ENCODE measurements at regions not wholly inside any gene's neighbourhood (a gene's known extent, or its start where the extent isn't known, plus 50 kb on each side); places are given as distances from the start of the nearest gene placed in this dataset.
A peak's percentile ranks its signal among the peaks of the same experiment; 100 is the strongest.

DNA sequence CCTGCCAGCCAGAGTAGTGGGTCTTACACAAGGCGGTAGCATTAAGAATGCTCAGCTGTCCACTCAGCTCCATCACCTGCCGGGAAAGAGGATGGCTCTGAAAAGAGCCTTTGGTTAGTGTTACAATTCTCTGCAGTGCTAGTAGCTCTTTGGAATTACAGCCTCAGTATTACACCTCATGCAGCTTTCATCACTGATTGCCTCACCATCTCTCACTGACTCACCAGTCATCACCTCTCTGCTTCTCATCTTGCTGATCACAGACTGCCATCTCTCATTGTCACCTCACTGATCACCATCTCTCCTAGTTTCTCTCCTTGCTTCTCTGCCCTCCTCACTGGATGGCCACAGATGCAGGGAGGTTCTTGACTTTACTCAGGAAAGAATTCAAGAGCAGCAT, 573.5 kb upstream of the SETBP1 start:
- DNase-seq (ENCODE audit: low read depth in 3 of 3, low spot score in 2 of 3) = no peak

DNA sequence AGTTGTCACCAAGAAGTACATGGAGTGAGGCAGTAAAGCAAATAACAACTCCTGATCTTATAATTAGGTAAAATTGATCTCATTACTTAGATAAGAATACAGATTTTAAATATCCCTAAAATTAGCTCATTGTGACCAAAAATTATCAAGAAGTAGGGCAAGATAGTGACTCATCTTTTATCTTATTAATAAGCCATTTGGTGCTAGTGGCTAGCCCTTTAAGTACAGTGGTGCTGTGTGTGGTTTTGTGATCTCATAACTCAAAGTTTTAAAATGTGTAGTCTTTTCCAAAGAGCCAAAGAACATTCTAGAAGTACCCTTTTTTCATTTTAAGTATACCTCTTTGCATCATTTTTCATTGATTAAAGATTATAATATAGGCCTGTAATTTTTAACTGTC, 569.4 kb upstream of the SETBP1 start:
- no peak for DNase-seq (ENCODE audit: low read depth in 3 of 3, low spot score in 2 of 3)

DNA sequence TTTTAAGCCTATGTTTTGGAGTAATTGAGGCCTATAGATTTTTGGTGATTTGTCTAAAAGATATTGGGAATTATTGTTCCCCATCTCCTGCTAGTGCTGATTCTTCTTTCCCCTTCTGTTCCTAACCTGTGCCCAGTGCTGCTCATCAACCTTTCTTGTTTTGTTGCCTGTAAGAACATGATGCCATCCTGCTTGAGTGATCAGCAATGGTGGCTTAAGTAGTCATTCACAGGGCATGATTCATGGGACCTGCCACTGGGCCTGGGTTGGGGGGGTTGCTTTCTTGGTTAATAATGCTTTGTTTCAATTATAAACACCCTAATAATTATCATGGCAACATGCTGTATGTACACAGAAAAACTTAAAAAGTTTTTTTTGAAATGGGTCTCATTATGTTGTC, 562.9 kb upstream of the SETBP1 start:
- DNase-seq (ENCODE audit: low read depth in 3 of 3, low spot score in 2 of 3) = no peak

DNA sequence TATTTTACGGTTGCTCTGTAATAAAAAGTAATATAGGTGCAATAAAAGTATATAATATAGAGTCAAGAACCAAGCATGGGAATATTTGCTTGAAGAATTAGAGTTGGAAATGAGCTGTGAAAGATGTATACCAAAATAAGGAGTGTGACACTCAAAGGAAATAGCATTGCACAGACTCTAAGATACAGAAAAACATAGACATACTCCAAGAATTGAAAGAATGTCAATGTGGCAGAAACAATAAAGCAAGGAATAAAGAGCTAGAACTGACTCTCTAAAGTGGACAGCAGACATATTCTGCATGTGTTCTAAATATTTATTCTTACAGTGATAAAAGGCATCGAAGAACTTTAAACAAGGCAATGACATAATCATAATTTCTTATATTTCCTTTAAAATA, 561.1 kb upstream of the SETBP1 start:
- DNase-seq (ENCODE audit: low read depth in 3 of 3, low spot score in 2 of 3) = no peak

DNA sequence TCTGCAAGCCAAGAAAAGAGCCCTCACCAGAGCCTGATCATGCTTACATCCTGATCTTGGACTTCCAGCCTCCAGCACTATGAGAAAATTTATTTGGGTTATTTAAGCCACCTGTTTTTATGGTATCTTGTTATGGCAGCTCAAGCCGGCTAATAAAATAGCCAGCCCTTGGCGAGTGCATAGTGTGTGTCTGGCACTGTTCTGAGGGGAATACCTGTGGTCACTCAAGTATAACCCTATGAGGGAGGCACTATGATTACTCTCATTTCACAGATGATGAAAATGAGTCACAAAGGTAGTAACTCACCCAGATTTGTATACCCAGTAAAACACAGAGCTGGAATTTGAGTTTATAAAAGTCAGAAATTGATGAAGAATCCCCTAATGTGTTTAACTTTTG, 556.9 kb upstream of the SETBP1 start:
- no peak for DNase-seq (ENCODE audit: low read depth in 3 of 3, low spot score in 2 of 3)

DNA sequence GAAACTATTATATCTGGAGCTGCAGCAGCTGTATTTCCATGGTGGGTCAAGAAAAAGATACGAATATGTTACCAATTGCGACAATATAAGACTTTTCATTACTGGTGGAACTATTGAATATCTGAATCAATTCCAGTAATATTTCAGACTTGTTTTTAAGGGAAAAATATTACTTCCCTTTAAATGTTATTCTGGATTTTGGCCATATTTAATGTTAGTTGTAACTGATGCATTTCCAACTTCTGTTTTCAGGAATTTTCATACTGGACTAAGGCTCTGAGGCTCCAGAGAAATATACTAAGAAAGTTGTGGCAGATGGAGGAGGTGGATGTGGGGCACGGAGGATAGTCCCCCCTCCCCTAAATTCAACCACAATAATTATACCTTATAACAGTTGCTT, 555.2 kb upstream of the SETBP1 start:
- no peak for DNase-seq (ENCODE audit: low read depth in 3 of 3, low spot score in 2 of 3)

DNA sequence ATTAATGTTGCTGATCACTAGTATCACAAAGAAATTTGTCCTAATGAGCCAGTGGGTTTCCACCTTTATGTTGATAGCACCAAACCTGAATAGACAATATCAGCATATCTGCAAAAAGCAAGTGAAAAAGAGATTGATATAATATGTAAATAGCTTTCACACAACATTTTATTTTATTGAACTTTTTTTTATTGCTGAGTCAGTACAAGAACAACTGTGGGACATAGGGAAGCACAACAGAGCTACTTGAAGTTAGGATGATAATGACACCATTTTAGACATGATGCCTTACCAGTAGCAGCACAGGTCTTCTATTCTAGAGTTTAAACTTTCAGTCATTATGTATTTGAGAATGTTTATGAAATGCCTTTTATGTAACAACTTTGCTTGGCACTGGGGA, 554.1 kb upstream of the SETBP1 start:
- DNase-seq (ENCODE audit: low read depth in 3 of 3, low spot score in 2 of 3) = no peak

DNA sequence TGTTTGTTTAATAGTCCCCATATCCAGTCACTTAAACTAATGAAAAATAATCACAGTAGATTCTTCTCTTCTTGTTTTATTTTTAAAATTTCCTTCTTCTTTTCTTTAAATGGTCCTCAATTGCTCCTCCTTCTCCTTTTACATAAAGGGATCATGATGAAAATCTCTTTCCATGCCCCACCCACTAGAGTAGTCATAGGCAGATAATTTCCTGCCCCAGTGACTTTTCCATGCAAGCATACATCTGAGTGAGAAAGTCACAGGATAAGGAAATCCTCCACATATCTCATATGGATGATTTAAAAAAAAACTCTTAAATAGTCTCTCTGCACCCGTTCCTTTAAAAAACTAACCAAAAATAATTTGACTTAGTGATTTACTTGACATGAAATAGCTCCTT, 552.3 kb upstream of the SETBP1 start:
- no peak for DNase-seq (ENCODE audit: low read depth in 3 of 3, low spot score in 2 of 3)

DNA sequence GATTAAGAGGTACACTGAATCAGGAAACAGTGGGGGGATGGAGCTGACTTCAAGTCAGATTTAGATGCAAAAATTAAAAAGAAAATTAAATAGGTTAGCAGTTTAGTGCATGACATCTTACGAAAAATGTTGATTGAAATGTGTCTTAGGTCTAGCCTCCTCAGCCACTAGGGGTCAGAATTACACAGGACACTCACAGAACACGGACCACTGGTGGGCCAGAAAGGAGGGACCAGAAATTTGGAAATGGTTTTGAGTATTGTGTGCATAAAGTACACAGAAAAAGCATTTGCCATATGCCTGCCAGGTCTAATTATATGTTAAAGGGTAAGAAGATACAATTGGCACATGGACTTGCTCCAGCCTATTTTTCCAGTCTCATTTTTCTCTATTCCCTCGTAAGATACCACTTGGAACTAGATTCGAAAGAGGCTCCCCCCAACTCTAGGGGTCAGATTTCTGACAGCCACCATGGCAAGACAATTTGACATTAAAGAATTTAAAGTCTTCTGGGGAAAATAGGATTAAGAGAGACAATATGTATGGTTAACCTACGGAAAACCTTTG, 550.2 kb upstream of the SETBP1 start:
- DNase-seq (ENCODE audit: low read depth in 3 of 3, low spot score in 2 of 3) = peak in 2 of 3 donors; percentile 12 to 23

DNA sequence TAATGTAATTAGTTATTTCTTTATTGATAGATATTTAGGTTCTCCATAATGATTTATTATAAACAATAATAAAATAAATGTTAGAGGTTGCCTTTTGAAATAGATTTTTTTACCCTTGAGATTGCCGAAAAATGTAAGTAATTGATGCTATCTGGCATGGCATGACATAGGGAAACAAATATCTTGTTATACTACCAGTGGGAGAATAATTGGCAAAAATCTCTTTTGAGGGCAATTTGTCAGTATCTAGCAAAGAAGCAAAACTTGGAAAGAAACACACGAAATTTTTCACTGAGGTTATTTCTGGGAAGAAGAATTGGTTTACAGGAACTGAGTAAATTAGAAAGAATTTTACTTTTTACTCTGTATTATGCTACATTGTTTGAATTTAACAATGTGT, 547.2 kb upstream of the SETBP1 start:
- no peak for DNase-seq (ENCODE audit: low read depth in 3 of 3, low spot score in 2 of 3)

DNA sequence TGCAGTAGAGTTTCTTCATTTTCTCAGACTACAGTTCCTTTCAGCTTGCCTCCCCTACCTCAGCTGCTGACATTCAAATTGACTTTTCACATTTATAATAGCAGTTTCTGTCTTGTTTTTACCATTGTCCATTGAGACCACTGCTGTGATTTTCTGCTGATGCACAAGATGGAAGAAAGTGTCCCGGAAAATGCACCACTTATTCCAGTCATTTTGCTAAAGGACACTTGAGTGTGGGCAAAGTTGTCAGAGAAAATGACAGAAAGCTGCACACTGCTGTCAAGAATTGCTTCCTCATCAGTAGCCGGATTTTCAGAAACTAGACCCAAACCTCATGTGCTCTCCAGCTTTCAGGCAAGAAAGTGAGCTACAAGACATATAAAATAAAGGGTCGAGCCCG, 546.2 kb upstream of the SETBP1 start:
- no peak for DNase-seq (ENCODE audit: low read depth in 3 of 3, low spot score in 2 of 3)

DNA sequence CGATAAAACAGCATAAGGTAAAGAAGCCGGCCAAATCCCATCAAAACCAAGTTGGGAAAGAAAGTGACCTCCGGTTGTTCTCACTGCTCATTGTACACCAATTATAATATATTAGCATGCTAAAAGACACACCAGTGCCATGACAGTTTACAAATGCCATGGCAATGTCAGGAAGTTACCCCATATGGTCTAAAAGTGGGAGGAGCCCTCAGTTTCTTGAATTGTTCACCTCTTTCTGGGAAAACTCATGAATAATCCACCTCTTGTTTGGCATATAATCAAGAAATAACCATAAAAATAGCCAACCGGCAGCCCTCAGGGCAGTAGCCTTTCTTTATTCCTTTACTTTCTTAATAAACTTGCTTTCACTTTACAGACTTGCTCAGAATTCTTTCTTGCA, 544.9 kb upstream of the SETBP1 start:
- no peak for DNase-seq (ENCODE audit: low read depth in 3 of 3, low spot score in 2 of 3)

DNA sequence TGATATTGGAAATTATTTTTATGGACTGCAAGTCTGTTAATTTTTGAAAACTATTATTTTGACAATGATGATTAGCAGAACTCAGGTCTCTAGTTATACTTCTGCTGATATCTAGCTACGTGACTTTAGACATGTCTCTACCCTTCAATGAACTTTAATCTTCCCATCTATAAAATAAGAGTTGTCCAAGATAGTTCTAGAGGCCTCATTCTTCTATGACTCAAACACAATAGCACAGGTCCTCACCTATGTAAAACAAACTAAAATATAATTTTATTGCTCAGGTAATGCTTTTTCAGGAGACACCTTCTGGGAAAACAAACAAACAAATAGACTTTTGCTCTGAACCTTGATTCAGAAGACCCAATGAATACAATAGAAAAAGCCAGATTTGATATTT, 544.4 kb upstream of the SETBP1 start:
- no peak for DNase-seq (ENCODE audit: low read depth in 3 of 3, low spot score in 2 of 3)

DNA sequence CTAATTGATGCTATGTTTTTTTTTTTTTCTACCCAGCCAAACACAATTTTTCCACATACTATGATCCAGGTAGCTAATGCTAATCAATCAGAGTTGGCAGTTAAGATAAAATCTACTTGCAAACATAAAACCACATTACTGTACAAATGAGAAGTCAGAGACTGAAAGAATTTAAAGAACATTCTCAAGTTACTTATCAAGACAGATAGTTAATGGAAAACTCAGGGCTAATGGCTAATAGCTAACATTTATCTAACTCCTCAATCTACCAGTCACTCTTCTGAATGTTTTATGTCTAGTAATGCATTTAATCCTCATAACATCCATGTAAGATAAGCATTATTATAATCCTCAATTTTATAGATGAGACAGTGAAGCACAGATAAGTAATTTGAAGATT, 537.6 kb upstream of the SETBP1 start:
- DNase-seq (ENCODE audit: low read depth in 3 of 3, low spot score in 2 of 3) = no peak

DNA sequence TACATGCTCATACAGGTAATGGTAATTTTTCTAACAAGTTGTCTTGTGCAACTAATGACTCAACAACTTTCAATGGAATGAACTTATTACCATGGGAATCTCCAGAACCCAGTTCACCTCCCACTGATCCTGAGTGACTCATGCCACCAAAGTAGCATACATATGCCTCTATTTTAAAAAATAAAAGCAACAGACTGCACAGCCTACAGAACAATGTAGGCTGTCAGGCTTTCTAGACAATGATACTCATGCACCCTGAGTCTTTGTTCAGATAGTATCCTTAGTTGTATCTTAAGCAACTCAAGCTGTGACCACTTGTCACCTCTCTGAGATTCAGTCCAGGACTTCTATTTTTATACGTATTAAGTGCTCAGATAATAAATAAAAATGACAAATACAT, 531.0 kb upstream of the SETBP1 start:
- DNase-seq (ENCODE audit: low read depth in 3 of 3, low spot score in 2 of 3) = no peak

DNA sequence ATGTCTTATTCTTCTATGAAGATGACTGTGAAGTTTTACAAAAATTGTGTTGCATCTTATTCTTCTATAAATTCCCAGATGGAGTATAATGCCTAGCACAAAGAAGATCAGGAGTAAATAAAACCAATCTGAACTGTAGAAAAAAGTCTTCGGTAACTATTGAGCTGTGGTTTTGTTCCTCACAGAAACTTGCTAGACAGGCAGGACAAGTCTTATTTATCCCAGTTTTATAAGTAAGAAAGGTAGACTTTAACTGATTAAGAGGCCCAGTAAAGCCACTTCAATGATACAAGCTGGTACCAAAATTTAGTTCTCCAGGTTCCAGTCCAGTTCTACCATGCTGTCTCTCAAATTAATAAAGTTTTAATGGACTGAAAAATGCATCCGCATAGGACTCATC, 526.7 kb upstream of the SETBP1 start:
- DNase-seq (ENCODE audit: low read depth in 3 of 3, low spot score in 2 of 3) = no peak

DNA sequence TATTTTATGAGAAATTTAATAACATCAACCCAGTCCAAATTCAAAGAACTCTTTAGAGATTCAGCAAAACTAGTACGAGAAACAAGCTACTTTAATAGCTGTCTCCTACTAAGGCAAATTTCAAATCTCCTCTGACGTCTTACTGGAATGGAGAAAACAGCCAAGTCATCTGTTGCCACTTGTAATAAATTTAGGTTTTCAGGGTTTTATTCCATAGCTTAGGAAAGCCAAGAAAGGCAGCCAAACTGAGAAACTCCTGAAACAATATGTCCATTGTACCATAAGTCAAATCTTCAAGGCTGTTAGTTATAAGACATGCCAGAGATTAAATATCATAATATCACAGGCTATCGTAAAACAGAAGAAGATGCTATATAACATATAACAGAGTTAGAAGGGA, 524.6 kb upstream of the SETBP1 start:
- no peak for DNase-seq (ENCODE audit: low read depth in 3 of 3, low spot score in 2 of 3)

DNA sequence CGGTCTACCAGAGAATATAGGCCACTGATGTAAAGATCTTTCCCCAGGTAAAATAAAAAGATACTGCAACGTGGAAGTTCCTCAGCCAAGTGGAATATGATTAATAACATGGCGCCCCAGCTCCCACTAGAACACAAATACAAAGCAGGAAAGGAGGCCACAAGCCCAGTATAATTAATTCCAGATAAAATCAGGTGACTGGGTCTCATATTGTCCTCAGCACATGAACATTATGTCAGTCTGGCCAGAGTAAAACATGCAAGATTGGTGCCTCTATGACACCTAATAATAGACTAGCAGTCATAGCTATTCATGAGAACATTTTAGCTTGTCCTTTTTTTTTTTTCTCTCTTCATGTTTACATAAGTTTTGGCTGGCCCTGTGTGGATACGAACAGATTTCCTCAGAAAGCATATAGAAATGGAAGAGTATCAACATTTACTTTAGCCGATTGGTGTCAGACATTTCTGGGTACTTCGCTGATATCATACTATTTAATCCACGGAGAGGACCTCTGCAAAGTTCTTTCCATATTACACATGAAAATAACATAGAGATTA, 523.8 kb upstream of the SETBP1 start:
- DNase-seq (ENCODE audit: low read depth in 3 of 3, low spot score in 2 of 3) = no peak

DNA sequence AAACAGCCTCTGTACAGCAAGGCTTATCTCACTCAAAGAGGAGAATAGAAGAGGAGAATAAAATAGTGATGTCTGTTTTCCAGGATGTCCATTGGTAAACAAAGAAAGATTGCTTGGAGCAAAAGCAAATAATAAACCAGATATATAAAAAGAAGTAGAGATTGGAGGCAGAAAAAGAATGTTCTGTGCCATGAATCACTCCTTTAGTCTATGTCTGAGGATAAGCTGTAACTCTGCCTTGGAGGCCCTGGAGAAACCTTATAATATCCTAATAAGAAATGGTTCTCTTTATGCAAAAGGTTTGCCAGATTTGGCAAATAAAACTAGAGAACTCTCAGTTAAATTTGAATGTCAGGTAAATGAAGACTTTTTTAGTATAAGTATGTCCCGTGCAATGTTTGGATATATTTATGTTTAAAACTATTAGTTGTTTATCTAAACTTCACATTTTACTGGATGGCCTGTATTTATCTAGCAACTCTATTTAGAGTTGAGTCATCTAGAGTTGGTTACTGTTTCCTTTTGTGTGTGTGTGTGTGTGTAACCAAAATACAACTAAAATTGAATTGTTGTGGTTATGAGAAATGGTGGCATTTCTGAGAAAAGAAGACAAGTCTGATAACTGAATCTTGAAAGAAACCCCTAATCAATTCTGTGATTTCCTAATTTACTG, 510.3 kb upstream of the SETBP1 start:
- no peak for DNase-seq (ENCODE audit: low read depth in 3 of 3, low spot score in 2 of 3)

DNA sequence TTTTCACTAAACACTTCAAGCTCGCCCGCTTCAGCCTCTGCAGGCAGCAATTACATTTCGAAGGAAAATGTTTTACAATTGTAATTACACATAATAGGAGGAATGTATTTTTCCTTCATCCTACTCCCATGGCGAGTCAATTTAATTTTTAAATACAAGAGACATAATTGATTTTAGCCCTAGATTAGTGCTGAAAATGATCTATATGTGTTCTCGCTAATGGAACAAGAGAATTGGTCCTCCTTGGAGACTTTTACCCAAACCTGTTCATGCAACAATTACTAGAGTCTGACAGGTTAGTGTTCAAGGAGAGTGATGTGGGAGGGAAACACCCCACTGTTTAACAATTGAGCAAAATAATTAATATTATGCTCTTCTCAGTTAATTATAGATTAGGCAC, 509.4 kb upstream of the SETBP1 start:
- DNase-seq (ENCODE audit: low read depth in 3 of 3, low spot score in 2 of 3) = no peak

DNA sequence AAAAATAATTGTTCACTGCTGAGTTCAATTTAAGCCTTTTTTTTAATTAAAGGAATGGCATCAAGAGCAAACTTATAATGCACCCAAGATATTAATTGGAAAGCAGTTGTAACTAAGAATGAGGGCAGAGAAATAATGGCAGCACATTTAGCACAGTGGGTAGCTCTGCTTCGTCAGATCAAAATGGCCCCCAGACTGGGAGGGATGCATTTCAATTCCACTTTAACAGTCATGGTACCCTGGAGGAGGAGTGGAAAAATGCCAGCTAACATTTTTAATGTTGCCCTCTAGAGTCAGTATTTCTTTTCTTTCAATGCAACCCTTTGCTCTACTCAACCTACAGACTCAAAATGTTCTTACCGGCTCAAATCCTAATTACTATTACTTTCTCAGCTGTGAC, 504.8 kb upstream of the SETBP1 start:
- no peak for DNase-seq (ENCODE audit: low read depth in 3 of 3, low spot score in 2 of 3)

DNA sequence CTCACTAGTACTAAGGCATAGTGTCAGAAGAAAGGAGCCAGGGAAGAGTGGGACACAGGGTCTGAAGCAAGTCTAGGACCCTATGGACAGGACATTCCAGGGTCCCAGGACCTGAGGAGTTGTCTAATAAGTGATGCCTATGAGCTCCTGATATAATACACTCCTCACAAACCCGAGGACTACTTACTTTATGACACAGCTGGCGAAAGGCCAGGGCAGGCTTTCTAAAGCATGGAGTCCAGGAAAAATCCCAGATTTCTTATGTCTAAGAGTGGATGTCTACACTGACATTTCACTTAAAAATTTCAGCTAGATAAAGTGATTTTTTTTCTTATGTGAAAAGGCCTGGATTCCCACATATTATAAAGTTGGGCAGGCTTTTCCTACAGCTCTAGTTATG, 502.2 kb upstream of the SETBP1 start:
- no peak for DNase-seq (ENCODE audit: low read depth in 3 of 3, low spot score in 2 of 3)

DNA sequence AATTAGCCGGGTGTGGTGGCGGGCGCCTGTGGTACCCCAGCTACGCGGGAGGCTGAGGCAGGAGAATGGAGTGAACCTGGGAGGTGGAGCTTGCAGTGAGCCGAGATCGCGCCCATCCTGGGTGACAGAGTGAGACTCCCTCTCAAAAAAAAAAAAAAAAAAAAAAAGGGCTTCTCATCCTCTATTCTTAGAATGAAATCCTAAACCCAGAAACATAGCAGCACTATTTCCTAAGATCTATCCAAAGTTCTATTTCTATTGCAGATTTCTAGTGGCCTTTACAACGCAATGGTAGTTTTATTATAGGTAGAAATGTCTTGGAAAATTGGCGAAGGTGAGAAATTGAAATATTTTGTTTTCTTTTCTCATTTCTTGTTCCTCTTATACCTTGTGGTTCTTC, 501.0 kb upstream of the SETBP1 start:
- DNase-seq (ENCODE audit: low read depth in 3 of 3, low spot score in 2 of 3) = no peak

Data from right renal cortex interstitium (tissue), 3 donors.